ENCODE measurements at regions not wholly inside any gene's neighbourhood (a gene's known extent, or its start where the extent isn't known, plus 50 kb on each side); places are given as distances from the start of the nearest gene placed in this dataset.

DNA sequence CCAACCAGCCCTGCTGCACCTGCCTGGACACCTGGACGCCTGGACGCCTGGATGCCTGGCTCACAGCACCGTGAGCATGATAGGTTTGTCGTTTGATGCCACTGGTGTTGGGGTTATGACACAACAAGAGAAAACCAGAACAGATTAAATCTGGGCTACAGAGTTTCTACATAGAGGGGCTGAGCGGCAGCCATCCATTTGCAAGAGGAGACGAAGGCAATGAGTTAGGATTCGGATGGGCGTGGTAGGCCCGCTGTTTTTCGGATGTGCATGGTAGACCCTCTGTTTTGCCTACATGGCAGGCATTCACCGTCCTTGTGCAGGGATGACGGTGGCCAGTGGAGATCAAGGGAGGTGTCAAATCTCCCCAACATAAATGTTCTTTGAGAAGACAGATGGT lies 121.5 kb upstream of the RNF32 start:
- no peak for TF ChIP-seq CTCF (IDR thresholded peaks at IDR 0.05)

GRCh38 chr7:156518466-156518865 lies 122.1 kb upstream of the RNF32 start:
- TF ChIP-seq CTCF (IDR thresholded peaks at IDR 0.05) = no peak

GRCh38 chr7:156516791-156517378 lies 123.7 kb upstream of the RNF32 start:
- no peak for TF ChIP-seq CTCF (IDR thresholded peaks at IDR 0.05)

- TF ChIP-seq CTCF (IDR thresholded peaks at IDR 0.05) = no peak
Measured at GRCh38 chr7:156515911-156516790, 124.4 kb upstream of the RNF32 start.

DNA sequence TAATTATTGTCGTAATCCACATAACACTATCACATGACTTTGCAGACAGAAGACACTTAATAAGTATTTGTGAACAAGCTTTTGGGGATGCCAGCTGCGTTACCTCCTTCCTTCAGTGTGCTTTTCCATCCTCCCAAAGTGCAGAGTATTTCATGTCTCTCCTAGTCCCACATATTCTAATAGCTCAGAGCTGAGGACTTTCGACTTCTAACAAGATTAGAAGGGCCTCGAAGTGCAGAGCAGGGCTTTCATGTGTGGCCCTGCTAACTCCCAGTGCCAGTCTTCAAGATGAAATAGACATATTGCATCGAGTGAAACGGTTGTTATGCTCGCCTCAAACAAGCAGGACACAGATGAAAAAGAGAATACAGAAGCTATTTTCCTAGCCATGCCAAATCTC lies 125.7 kb upstream of the RNF32 start:
- TF ChIP-seq CTCF (IDR thresholded peaks at IDR 0.05) = no peak

DNA sequence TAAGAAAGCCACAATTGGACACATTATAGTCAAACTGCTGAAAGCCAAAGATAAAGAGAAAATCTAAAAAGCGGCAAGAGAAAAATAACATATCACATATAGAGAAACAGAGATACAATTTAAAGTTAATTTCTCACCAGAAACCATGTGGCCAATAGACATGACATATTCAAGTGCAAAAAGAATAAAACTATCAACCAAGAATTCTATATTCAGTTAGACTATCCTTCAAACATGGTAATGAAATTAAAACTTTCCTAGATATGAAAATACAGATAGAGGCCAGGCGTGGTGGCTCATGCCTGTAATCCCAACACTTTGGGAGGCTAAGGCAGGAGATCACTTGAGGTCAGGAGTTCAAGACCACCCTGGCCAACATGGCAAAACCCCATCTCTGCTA lies 129.1 kb upstream of the RNF32 start:
- TF ChIP-seq CTCF (IDR thresholded peaks at IDR 0.05) = no peak

DNA sequence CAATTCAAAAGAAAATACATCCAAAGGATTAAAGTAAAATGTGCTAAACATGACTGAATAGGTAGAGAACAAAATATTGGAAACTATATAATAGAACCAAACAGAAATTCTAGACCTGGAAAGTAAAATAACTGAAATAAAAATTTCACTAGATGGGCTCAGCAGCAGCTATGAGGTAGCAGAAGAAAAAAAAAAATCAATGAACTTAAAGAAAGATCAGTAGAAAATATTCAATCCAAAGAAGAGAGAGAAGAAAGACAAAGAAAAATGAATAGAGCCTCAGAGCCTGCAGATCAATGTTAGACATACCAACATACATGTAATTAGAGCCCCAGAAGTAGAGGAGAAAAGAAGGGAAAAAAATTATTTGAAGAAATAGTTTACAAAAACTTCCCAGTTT lies 129.6 kb upstream of the RNF32 start:
- no peak for TF ChIP-seq CTCF (IDR thresholded peaks at IDR 0.05)
